ENCODE measurements at regions not wholly inside any gene's neighbourhood (a gene's known extent, or its start where the extent isn't known, plus 50 kb on each side); places are given as distances from the start of the nearest gene placed in this dataset.
"Not testable (repeated sequence)": the region's sequence is repeated elsewhere in the genome, so short reads cannot be mapped to it uniquely, and the experiment has no call there.

- no peak for DNase-seq
Measured at GRCh38 chr2:187198136-187198535, 249.9 kb downstream of the CALCRL start.

- no peak for DNase-seq
Measured at GRCh38 chr2:187194049-187194448, 254.0 kb downstream of the CALCRL start.

GRCh38 chr2:187188783-187189631, 259.0 kb downstream of the CALCRL start:
- DNase-seq, result no peak

- DNase-seq, result peak; percentile 9
Measured at GRCh38 chr2:187187519-187187918, 260.5 kb downstream of the CALCRL start.

GRCh38 chr2:187180529-187180928, 267.5 kb downstream of the CALCRL start:
- DNase-seq, result no peak

- not testable (repeated sequence) for DNase-seq
Measured at GRCh38 chr2:187178876-187179275, 269.2 kb downstream of the CALCRL start.

- DNase-seq, result no peak
Measured at GRCh38 chr2:187177253-187177652, 270.8 kb downstream of the CALCRL start.

- DNase-seq, result no peak
Measured at GRCh38 chr2:187174582-187174981, 273.5 kb downstream of the CALCRL start.

- no peak for DNase-seq
Measured at GRCh38 chr2:187171318-187171717, 276.7 kb downstream of the CALCRL start.

- DNase-seq, result no peak
Measured at GRCh38 chr2:187169864-187170263, 278.2 kb downstream of the CALCRL start.

GRCh38 chr2:187168720-187169713, 279.0 kb downstream of the CALCRL start:
- DNase-seq, result peak; percentile 45

- no peak for DNase-seq
Measured at GRCh38 chr2:187167491-187167890, 280.6 kb downstream of the CALCRL start.

GRCh38 chr2:187165936-187166610, 282.0 kb downstream of the CALCRL start:
- DNase-seq, result no peak

GRCh38 chr2:187158452-187158851, 289.6 kb downstream of the CALCRL start:
- no peak for DNase-seq

GRCh38 chr2:187157046-187157445, 291.0 kb downstream of the CALCRL start:
- DNase-seq, result peak; percentile 2

- no peak for DNase-seq
Measured at GRCh38 chr2:187155476-187155875, 292.6 kb downstream of the CALCRL start.

- DNase-seq, result no peak
Measured at GRCh38 chr2:187150670-187151069, 297.4 kb downstream of the CALCRL start.

GRCh38 chr2:187148059-187148714, 299.2 kb upstream of the ZSWIM2 start:
- no peak for DNase-seq

GRCh38 chr2:187143537-187143936, 294.6 kb upstream of the ZSWIM2 start:
- DNase-seq, result no peak

GRCh38 chr2:187139469-187139868, 290.5 kb upstream of the ZSWIM2 start:
- DNase-seq, result no peak

- peak; percentile 3 for DNase-seq
Measured at GRCh38 chr2:187138265-187138664, 289.3 kb upstream of the ZSWIM2 start.

GRCh38 chr2:187136646-187137045, 287.7 kb upstream of the ZSWIM2 start:
- no peak for DNase-seq
